ENCODE measurements at regions not wholly inside any gene's neighbourhood (a gene's known extent, or its start where the extent isn't known, plus 50 kb on each side); places are given as distances from the start of the nearest gene placed in this dataset.

- H3K27me3 ChIP-seq (ENCODE audit: insufficient read depth, low read length), result no peaks in the 10 kb centered on the region
- DNase-seq (ENCODE audit: low read depth) (no peak), FAIRE-seq (no peak)
- TF ChIP-seq EZH2 (IDR thresholded peaks at IDR 0.05; ENCODE audit: insufficient read depth, low read length) (no peak), CTCF (IDR thresholded peaks at IDR 0.05; ENCODE audit: insufficient read depth, low read depth, low read length) (no peak)
- H4K20me1 ChIP-seq (ENCODE audit: insufficient read depth, low read length), result peaks cover 31% of the 10 kb centered on the region
- no peak overlapping the region for H3K4me3 ChIP-seq (ENCODE audit: insufficient read depth, low read depth, low read length)
- no peak overlapping the region for H3K27ac ChIP-seq (ENCODE audit: low read depth, low read length)
- no peaks in the 10 kb centered on the region for H3K4me1 ChIP-seq (ENCODE audit: insufficient read depth, low read length)
- H3K9ac ChIP-seq (ENCODE audit: low read length), result no peak overlapping the region
- Mint-ChIP-seq H3K27ac (ENCODE audit: unreplicated experiment) (no peak overlapping the region), H3K9me3 (ENCODE audit: unreplicated experiment) (no peaks in the 10 kb centered on the region), H3K4me3 (ENCODE audit: unreplicated experiment) (no peak overlapping the region), H3K27me3 (ENCODE audit: low read depth, unreplicated experiment) (no peaks in the 10 kb centered on the region), H3K4me1 (ENCODE audit: low read depth, unreplicated experiment) (no peaks in the 10 kb centered on the region), H3K36me3 (ENCODE audit: low read depth, unreplicated experiment) (peaks cover 18% of the 10 kb centered on the region)
- H2AFZ ChIP-seq (ENCODE audit: low read depth, low read length), result no peak overlapping the region
- H3K36me3 ChIP-seq (ENCODE audit: insufficient read depth, low read length), result no peaks in the 10 kb centered on the region
- H3K4me2 ChIP-seq (ENCODE audit: low read length), result no peak overlapping the region
- H3K79me2 ChIP-seq (ENCODE audit: insufficient read depth, low read length), result no peaks in the 10 kb centered on the region
- H3K9me3 ChIP-seq (ENCODE audit: insufficient read depth, low read depth, low read length), result no peaks in the 10 kb centered on the region
Observed at GRCh38 chr19:5232798-5233505, 107.7 kb downstream of the PTPRS start.

GRCh38 chr19:5231857-5232678, 108.5 kb downstream of the PTPRS start:
- no peaks in the 10 kb centered on the region for H3K9me3 ChIP-seq (ENCODE audit: insufficient read depth, low read depth, low read length)
- no peak for TF ChIP-seq EZH2 (IDR thresholded peaks at IDR 0.05; ENCODE audit: insufficient read depth, low read length)
- no peak for TF ChIP-seq CTCF (IDR thresholded peaks at IDR 0.05; ENCODE audit: insufficient read depth, low read depth, low read length)
- peaks cover 31% of the 10 kb centered on the region for H4K20me1 ChIP-seq (ENCODE audit: insufficient read depth, low read length)
- DNase-seq (ENCODE audit: low read depth) (peak; percentile 4), FAIRE-seq (no peak)
- H3K27me3 ChIP-seq (ENCODE audit: insufficient read depth, low read length), result no peaks in the 10 kb centered on the region
- H3K27me3 Mint-ChIP-seq (ENCODE audit: low read depth, unreplicated experiment), result no peaks in the 10 kb centered on the region
- H3K79me2 ChIP-seq (ENCODE audit: insufficient read depth, low read length), result no peaks in the 10 kb centered on the region
- no peak overlapping the region for H3K4me3 Mint-ChIP-seq (ENCODE audit: unreplicated experiment)
- no peaks in the 10 kb centered on the region for H3K4me1 ChIP-seq (ENCODE audit: insufficient read depth, low read length)
- no peak overlapping the region for H3K4me3 ChIP-seq (ENCODE audit: insufficient read depth, low read depth, low read length)
- H3K4me2 ChIP-seq (ENCODE audit: low read length), result no peak overlapping the region
- no peaks in the 10 kb centered on the region for H3K36me3 ChIP-seq (ENCODE audit: insufficient read depth, low read length)
- H3K27ac ChIP-seq (ENCODE audit: low read depth, low read length), result no peak overlapping the region
- H3K9ac ChIP-seq (ENCODE audit: low read length), result no peak overlapping the region
- no peak overlapping the region for H2AFZ ChIP-seq (ENCODE audit: low read depth, low read length)
- H3K9me3 Mint-ChIP-seq (ENCODE audit: unreplicated experiment), result no peaks in the 10 kb centered on the region
- no peak overlapping the region for H3K27ac Mint-ChIP-seq (ENCODE audit: unreplicated experiment)
- peaks cover 21% of the 10 kb centered on the region for H3K36me3 Mint-ChIP-seq (ENCODE audit: low read depth, unreplicated experiment)
- H3K4me1 Mint-ChIP-seq (ENCODE audit: low read depth, unreplicated experiment), result no peaks in the 10 kb centered on the region

Data from astrocyte (in vitro differentiated cells and primary cell).